A172 (cell line): ENCODE measurements at regions not wholly inside any gene's neighbourhood (a gene's known extent, or its start where the extent isn't known, plus 50 kb on each side); places are given as distances from the start of the nearest gene placed in this dataset.

ENCODE experiments used
- DNase-seq: peaks from one replicate; pipeline ENCODE4 v3.0.0-alpha.2; 2015; ENCODE audit warnings: low spot score

DNA sequence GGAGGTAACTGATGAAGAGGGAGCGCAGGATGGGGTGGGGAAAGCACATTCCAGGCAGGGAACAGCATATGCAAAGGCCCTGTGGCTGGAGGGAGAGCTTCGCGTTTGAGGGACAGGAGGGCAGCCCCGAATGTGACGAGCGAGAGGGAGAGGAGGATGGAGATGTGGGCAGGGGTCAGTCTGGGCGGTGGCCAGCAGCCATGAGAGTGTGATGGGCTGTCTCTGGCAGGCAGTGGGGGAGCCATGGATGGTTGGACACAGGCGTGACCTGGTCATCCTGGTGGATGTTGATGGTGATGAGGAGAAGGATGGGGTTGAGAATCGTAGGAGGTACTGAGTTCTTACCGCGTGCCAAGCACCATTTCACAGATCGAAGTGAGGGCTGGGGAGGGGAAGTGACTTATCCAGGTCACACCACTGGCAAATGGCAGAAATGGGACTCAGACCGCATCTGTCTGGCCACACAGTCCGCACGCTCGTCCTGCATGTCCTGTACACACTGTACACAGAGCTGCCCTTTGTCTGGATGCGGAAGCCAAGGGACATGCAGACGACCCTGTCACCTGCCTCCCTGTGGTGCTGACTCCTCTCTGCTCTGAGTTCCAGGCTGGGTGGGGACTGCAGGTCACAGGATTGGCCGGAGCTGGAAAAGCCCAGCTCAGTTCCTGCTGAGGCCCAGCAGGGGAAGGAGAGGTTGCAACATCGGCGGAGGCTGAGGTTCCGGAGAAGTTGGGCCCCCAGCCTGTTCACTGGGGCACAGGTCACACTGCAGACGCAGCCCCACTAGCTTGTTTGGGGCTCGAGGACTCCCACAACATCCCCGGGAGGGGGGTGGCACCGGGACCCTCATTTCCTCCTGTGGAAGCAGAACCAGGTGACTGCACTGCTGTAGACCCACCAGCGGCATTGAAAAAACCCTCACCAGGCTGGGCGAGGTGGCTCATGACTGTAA is 165.6 kb upstream of the IER5L start:
- DNase-seq, result no peak

DNA sequence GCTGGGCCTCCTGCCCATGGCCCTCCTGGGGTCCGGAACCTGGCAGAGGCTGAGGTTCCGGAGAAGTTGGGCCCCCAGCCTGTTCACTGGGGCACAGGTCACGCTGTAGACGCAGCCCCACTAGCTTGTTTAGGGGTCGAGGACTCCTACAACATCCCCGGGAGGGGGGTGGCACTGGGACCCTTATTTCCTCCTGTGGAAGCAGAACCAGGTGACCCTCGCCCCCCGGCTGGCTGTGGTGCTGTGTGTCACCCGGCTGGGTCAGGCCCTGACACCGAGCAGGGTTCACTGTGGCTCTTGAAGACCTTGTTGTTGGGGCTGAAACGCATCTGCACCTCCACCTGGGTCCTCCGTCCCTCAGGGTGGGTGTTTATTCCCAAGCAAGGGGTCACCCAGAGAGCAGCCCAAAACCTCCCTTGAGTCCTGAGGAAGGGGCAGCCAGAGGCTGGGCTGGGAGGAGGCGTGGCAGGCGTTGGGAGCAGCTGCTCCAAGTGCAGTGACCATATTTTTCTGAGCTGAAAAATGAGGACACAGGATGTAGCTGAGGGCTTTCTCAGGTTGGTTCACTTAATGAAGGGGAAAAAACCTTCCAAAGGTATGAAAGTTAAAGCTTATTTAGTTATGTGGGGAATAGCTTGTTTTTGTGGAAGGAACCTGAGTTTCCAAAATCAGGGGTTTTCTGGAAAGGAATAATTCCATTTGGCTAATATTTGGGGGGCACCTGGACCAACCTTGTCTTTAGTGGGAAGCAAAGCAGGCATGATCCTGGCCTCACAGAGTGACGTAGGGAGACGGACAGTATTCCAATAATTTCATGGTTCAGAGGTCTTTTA is 164.7 kb upstream of the IER5L start:
- DNase-seq, result no peak

DNA sequence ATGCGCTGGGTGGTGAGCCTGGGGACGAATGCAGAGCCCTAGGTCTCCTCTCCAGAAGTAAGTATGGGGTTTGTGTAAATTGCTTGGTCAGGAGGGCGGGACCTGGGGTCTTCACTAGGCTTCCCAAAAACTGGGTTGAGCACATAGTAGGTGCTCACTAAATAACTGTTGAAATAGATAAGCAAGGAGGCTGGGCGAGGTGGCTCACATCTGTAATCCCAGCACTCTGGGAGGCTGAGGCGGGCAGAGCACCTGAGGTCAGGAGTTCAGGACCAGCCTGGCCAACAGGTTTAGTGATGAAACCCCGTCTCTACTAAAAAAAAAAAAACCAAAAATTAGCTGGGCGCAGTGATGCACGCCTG is 163.9 kb upstream of the IER5L start:
- DNase-seq, result no peak

DNA sequence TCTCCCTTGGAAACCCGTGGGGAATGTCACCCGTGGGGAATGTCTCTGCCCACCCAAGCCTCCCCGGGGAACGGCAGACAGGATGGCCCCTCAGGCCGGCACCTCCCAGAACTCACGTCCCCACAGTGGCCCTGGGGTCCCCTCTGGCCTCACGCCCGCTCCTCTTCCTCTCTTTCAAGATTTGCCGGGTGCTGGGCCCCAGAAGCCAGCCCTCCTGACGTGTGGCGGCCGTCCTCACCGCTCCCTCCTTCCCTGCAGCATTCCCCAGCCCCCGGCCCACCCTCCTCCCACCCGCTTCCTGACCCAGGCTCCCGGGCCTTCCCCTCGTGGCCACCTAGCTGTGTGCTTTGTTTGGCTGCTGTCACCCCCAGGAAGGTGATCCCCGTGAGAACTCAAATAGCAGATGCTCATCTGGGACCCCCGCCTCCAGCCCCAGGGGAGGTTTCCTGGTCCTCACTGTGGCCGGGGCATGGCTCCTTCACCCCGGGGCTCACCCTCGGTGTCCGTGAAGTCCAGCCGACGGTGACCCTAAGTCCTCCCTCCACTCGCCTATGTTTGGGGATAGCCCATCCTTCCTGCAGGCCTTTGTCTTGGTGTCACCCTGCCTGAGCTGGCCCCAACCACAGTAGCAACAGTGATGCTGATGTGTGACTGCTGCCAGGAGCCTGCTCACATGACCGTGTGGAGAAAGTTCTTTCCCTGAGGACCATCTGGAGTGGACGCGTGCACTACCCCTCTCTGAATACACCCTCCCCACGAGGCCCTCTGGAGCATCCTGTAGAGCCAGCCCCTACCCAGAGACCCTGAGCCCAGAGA is 163.3 kb upstream of the IER5L start:
- no peak for DNase-seq

DNA sequence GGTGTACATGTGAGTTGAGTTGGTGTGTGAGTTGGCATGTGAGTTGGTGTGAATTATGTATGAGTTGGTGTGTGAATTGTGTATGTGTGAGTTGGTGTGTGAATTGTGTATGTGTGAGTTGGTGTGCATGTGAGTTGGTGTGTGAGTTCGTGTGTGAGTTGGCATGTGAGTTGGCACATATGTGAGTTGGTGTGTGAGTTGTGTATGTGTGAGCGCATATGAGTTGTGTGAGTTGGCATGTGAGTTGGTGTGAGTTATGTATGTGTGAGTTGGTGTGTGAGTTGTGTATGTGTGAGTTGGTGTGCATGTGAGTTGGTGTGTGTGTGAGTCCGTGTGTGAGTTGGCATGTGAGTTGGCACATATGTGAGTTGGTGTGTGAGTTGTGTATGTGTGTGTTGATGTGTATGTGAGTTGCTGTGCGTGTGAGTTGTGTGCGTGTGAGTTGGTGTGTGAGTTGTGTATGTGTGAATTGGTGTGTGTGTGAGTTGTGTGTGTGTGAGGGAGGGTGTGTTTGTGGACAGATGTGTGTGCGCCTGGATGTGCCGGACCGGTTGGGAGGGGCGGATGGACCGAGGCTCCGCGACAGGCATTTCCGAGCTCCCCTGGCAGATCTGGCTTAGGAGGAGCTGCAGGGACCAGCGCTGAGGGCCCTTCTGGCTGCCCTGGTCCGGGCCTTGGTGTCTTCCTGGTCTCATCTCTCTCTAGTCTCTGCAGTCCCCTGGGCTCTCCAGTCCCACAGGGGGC is 162.5 kb upstream of the IER5L start:
- no peak for DNase-seq

DNA sequence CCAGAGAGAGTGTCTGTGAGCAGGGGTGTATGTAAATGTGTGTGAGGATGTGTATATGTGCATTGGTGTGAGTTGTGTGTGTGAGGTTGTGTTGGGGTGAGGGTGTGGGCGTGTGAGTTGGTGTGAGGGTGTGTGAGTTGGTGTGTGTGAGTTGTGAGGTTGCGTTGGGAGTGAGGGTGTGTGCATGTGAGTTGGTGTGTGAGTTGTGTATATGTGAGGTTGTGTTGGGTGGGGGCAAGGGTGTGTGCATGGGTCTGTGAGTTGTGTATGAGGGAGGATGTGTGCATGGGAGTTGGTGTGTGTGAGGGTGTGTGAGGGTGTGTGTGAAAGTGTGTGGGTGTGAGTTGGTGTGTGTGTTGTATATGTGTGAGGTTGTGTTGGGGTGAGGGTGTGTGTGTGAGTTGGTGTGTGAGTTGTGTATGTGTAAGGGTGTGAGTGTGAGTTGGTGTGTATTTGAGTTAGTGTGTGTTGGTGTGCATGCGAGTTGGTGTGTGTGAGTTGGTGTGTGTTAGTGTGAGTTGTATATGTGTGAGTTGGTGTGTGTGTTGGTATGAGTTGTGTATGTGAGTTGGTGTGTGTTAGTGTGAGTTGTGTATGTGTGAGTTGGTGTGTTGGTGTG is 161.6 kb upstream of the IER5L start:
- no peak for DNase-seq

DNA sequence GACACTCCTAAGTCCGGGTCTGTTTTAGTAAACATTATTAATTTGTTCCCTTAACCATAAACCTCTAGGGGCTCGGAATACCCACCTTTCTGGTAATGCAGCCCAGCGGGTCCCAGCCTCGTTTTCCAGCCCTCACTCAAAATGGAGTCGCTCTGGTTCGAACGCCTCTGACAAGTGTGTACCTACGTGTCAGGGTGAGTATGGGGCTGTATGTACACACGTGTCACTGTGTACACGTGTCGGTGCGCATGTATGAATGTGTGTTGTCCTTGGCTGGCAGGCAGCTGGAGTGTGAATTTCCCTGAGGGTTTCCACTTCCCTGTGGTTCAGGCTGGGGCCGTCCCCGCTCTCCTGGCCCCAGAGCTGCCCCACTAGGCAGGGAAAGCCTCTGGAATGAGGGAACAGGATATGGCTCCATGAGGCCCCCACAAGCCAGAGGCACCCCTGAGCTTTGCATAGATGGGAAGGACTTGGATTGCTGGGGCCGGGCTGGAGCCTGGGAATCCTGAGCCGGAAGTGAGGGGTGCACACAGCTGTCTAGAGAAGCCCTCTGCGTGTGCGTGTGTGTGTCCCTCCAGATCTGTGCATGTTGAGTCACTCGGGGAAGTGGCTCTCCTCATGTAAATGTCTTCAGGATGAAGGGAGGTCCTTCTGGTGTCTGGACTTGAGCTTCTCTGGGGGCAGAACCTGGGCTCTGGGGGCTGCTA is 160.8 kb upstream of the IER5L start:
- no peak for DNase-seq

DNA sequence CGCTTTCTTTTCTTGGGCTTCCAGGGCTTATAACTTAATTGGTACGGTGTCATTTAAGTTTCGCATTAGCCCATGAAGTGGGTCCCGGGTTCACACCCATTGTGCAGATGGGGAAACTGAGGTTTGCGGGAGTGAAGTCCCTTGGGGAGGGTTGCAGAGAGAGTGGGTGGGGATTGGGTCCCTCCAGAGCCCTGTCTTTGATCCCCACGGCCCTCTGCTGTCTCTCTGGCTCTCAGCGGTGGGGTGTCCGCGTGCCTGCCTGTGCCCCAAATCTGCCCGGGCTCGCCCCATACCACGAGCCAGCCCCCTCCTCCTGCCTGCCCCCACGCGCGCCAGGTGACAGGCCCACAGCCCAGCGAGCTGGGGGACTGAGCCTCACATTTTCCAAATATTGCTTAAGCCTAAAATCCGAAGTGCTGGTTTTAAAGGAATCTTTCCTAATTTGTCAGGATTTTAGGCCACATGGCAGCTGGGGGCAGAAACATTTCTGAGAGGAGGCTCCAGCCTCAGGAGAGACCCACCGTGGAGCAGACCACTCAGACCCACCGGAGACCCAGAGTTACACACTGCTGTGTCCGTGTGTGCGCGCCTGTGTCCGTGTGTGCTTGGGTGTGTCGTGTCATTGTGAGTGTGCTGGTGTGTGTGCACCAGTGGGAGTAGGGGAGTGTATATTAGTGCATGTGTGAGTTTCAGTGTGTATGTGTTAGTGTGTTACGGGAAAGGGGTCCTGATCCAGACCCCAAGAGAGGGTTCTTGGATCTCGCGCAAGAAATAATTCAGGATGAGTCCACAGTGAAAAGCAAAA is 159.5 kb upstream of the IER5L start:
- no peak for DNase-seq

DNA sequence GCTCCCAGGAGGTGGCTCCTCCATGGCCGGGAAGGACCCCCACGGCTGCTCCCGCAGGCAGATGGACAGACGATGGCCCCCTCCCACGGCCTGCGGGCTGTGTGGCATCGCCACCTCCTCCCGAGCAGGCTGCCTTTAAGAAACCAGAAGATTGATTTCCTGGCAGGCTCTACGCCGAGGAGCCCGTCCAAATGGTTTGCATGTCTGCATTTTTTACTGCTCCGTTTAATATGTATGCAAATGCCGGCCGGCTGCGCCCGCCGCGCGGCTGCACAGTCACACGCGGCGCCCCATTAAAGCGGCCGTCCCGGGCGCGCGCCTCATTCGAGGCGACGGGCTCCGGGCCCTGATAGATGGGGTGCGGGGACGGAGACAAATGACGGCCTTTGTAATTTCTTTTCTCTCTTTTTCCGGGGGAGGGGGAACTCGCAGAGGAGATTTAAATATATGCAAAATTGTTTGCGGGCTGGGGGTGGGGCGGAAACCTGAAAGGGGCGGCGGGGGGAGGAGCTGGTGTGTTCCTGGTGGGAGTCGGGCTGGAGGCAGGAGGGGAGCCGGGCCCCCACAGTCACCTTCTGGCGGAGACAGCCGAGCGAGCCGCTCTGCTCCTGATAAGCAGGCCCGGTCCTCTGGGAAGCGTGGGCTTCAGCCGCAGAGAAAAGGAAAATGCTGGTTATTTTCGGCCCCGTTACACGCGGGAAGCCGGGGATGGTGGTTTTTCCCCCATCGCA is 158.7 kb upstream of the IER5L start:
- peak; percentile 46 for DNase-seq

DNA sequence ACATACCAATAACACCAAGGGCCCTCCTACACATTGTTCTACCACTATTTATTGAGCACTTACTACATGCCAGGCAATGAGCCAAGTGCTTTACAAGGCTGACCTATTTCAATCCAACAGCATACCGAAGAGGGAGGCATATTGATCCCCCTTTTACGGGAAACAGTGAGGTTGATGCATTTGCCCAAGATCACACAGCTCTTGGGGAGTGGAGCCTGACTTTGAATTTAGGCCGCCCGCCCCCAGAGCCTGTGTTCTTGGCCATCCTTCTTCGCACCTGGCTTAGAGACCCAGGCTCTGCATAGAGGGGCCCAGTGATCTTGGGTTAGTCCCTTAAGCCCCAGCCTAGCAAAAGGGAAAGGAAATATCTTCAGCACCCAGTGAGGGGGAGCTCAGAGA is 158.1 kb upstream of the IER5L start:
- peak; percentile 37 for DNase-seq

DNA sequence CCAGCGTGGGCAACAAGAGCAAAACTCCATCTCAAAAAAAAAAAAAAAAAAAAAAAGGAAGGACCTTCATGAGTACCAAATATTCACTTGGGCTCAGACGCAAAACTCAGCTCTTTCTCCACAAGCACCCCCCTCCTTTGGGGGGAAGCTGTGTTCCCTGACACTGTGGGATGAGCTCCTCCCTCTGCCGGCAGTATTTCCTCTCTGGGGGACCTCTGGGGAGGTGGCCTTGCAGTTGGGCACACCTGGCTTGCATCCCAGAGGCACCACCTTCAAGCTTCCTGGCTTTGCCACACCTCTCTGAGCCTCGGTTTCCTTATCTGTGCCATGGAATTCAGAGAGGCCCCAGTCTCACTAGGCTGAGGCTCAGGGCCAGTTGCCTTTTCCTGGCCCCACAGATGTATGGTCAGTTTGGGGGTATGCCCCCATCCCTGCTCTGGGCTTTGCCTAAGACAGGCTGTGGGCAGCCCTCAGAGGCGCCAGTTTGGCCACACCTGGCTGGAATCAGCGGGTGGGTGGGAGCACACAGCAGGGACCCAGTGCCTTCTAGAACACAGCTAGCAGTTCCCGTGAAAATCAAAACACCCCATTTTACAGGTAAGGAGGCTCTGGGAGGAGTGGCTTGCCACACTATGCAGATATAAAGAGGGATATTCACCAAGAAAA is 157.5 kb upstream of the IER5L start:
- peak; percentile 32 for DNase-seq

DNA sequence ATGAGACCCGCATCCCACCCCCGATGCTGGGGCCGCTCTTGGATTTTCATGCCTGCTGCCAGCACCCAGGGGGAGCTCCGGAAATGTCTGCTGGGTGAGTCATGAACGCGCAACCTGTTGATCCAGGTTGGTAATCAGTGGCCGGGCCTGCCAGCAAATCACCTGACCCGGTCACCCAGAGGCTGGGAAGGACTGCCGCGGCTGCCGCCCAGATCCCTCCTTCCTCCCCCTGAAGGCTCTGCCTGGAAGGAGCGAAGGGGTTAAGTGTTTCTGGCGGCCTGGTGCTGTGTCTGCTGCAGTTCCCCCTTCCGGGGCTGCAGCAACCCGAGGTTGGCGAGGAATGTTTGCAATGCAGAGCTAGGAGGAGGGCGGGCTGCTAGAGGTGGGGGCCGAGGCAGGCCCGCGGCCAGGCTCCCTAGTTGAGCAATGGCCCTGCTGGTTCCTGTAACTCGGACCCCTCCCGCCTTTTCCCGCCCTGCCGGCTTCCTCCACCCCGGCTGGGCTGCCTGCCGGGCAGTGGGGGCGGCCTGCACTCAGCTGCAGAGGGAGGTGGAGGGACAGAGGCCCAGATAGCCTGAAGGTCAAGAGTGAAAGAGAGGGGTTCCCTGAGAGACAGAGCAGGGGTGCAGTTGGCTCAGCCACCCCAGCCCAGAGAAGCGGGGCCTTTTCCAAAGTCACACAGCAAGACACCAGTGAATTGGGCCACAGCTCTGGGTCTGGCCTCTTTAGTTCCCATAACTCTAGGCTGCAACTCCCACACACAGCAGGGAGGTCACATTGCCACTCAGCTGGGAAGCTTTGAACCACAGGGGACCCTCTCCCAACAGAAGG is 156.3 kb upstream of the IER5L start:
- peak; percentile 99 for DNase-seq

DNA sequence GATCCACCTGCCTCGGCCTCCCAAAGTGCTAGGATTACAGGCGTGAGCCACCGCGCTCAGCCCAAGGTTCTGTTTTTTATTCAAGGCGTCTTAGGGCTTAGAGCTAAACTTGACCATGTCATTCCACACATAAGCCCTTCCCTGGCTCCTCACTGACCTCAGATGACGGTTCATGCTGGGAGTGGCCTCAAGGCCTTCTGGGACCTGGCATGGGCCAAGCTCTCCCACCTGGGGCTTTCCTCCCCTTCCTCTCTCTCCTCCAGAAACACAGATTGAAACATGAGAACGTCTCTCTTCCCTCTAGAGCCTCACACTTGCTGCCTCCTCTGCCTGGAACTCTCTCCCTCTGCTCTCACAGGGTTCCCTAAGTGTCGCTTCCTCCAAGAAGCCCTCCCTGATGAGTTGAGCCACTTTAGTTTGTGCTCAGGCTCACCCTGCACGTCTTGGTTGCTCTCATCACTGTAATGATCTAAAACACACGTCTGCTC is 155.6 kb upstream of the IER5L start:
- DNase-seq, result no peak

DNA sequence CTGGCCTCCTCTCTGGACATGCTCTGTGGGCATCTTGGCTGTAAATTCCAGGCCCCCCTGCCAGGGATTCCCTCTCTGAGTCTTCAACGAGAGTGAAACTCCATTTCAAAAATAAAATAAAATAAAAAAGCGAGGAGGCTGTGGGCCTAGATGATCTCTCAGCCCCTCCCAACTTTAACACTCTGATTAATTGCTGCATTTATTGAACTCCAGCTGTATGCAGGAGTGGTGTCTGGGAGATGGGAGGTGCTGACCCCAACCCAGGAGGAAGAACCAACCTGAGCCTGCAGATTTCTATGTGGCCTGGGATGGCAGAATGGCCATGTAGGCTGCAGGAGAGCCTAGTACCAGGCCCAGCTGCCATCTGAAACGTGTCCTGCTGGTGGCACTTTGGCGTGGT is 154.5 kb upstream of the IER5L start:
- DNase-seq, result no peak

DNA sequence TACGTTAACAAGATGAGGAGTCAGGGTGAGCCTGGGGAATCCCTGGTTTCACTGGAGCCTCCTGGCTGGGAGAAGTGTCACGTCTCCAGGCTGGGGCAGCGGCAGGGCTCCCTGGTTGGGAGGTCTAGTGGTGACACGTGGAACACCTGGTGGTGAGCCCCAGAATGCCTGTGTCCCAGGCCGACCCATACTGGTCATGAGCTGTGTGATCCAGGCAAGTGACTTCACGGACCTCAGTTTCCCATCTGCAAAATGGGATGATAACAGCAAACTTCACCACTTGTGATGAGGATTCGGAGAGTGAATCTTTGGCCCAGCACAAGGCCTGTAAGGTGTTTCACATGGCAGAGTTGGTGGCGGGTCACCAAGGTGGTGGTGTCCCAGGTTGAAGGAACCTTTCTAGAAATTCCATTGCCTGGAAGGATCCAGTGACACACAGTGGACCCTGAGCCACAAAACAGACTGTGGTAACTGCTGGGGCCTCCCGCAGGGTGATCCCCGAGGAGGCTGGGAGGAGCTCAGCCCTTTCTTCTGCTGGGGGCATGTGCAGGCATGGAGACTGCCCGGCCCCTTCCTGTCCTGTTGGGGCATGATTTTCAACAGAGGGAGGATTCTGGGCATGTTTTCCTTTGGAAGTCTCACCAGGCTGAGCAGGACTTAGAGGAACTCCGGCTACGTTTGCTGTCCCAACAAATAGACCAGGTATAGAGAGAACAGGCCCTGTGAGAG is 153.9 kb upstream of the IER5L start:
- DNase-seq, result no peak

DNA sequence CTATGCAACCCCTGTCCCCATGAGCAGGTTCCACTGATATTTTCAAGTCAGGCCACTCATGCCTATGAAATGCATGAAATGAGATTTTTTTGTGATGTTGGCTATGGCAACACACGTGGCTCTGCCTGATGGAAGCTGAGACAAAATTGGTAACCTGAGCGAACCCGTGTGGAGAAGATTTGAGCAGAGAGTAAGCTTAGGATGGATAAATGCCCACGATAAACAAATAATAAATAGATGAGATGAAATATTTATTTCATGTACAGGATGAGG is 153.4 kb upstream of the IER5L start:
- no peak for DNase-seq
